ENCODE measurements at regions not wholly inside any gene's neighbourhood (a gene's known extent, or its start where the extent isn't known, plus 50 kb on each side); places are given as distances from the start of the nearest gene placed in this dataset.
"Not testable (repeated sequence)": the region's sequence is repeated elsewhere in the genome, so short reads cannot be mapped to it uniquely, and the experiment has no call there.

- peaks cover 2% of the 10 kb centered on the region for H3K9me3 Mint-ChIP-seq
- H3K4me1 ChIP-seq (ENCODE audit: insufficient read depth, low read length): no peaks in the 10 kb centered on the region
- no peak overlapping the region for H3K27ac ChIP-seq (ENCODE audit: low read depth in 1 of 2, low read length in 2 of 2)
- no peak overlapping the region for H3K4me3 Mint-ChIP-seq
- POLR2A ChIA-PET: no interaction called here
- no peaks in the 10 kb centered on the region for H3K27me3 ChIP-seq (ENCODE audit: control insufficient read depth in 1 of 2, insufficient read depth in 2 of 2, low read length in 2 of 2)
- H3K27ac Mint-ChIP-seq: no peak overlapping the region
- H3K36me3 Mint-ChIP-seq (ENCODE audit: low read depth): no peaks in the 10 kb centered on the region
- CTCF ChIA-PET: no interaction called here
- TF ChIP-seq CTCF (IDR thresholded peaks at IDR 0.05): no peak
- no peaks in the 10 kb centered on the region for H3K4me1 Mint-ChIP-seq (ENCODE audit: low read depth)
- peaks cover 0 to 4% of the 10 kb centered on the region in 2 experiments for H3K9me3 ChIP-seq (ENCODE audit: control insufficient read depth in 1 of 2, insufficient read depth in 1 of 2, low read length in 2 of 2)
- no peak for ATAC-seq (ENCODE audit: poor library complexity)
- no peak for DNase-seq
- intact Hi-C loops (cut with DNase I, micrococcal nuclease): no loop called here
- H3K36me3 ChIP-seq (ENCODE audit: insufficient read depth, low read length): no peaks in the 10 kb centered on the region
- peaks cover 10% of the 10 kb centered on the region for H3K27me3 Mint-ChIP-seq
- H3K4me3 ChIP-seq (ENCODE audit: low read length): no peak overlapping the region
Observed at GRCh38 chr1:223045164-223045957, 97.7 kb downstream of the TLR5 start.

GRCh38 chr1:223046011-223046410 lies 97.0 kb downstream of the TLR5 start:
- DNase-seq (no peak), ATAC-seq (ENCODE audit: poor library complexity) (no peak)
- Mint-ChIP-seq H3K4me1 (ENCODE audit: low read depth) (no peaks in the 10 kb centered on the region), H3K27ac (no peak overlapping the region), H3K27me3 (peaks cover 6% of the 10 kb centered on the region), H3K4me3 (no peak overlapping the region), H3K9me3 (peaks cover 2% of the 10 kb centered on the region), H3K36me3 (ENCODE audit: low read depth) (no peaks in the 10 kb centered on the region)
- H3K4me1 ChIP-seq (ENCODE audit: insufficient read depth, low read length): no peaks in the 10 kb centered on the region
- no peak for TF ChIP-seq CTCF (IDR thresholded peaks at IDR 0.05)
- intact Hi-C loops (cut with DNase I, micrococcal nuclease): no loop called here
- H3K27me3 ChIP-seq (ENCODE audit: control insufficient read depth in 1 of 2, insufficient read depth in 2 of 2, low read length in 2 of 2): no peaks in the 10 kb centered on the region
- no peak overlapping the region for H3K4me3 ChIP-seq (ENCODE audit: low read length)
- no peak overlapping the region for H3K27ac ChIP-seq (ENCODE audit: low read depth in 1 of 2, low read length in 2 of 2)
- H3K36me3 ChIP-seq (ENCODE audit: insufficient read depth, low read length): no peaks in the 10 kb centered on the region
- POLR2A ChIA-PET: no interaction called here
- peaks cover 0 to 4% of the 10 kb centered on the region in 2 experiments for H3K9me3 ChIP-seq (ENCODE audit: control insufficient read depth in 1 of 2, insufficient read depth in 1 of 2, low read length in 2 of 2)
- CTCF ChIA-PET: no interaction called here

- H3K4me3 Mint-ChIP-seq; H3K4me1 ChIP-seq (ENCODE audit: insufficient read depth, low read length); H3K36me3 ChIP-seq (ENCODE audit: insufficient read depth, low read length); H3K9me3 Mint-ChIP-seq; POLR2A ChIA-PET; ATAC-seq (ENCODE audit: poor library complexity); H3K4me3 ChIP-seq (ENCODE audit: low read length); H3K27ac ChIP-seq (ENCODE audit: low read depth in 1 of 2, low read length in 2 of 2); H3K9me3 ChIP-seq (ENCODE audit: control insufficient read depth in 1 of 2, insufficient read depth in 1 of 2, low read length in 2 of 2); DNase-seq; intact Hi-C loops (cut with DNase I, micrococcal nuclease); CTCF ChIA-PET; H3K27me3 Mint-ChIP-seq; H3K27me3 ChIP-seq (ENCODE audit: control insufficient read depth in 1 of 2, insufficient read depth in 2 of 2, low read length in 2 of 2); H3K4me1 Mint-ChIP-seq (ENCODE audit: low read depth); H3K36me3 Mint-ChIP-seq (ENCODE audit: low read depth); H3K27ac Mint-ChIP-seq: not testable (repeated sequence)
Observed at GRCh38 chr1:223046463-223046862, 96.6 kb downstream of the TLR5 start.

GRCh38 chr1:223048026-223048425 lies 95.0 kb downstream of the TLR5 start:
- no peaks in the 10 kb centered on the region for H3K36me3 ChIP-seq (ENCODE audit: insufficient read depth, low read length)
- Mint-ChIP-seq H3K9me3 (peaks cover 2% of the 10 kb centered on the region), H3K4me1 (ENCODE audit: low read depth) (no peaks in the 10 kb centered on the region), H3K4me3 (no peak overlapping the region), H3K36me3 (ENCODE audit: low read depth) (no peaks in the 10 kb centered on the region), H3K27me3 (peaks cover 4% of the 10 kb centered on the region), H3K27ac (no peak overlapping the region)
- CTCF ChIA-PET: no interaction called here
- intact Hi-C loops (cut with DNase I, micrococcal nuclease): no loop called here
- no peak for ATAC-seq (ENCODE audit: poor library complexity)
- H3K9me3 ChIP-seq (ENCODE audit: control insufficient read depth in 1 of 2, insufficient read depth in 1 of 2, low read length in 2 of 2): peaks cover 0 to 4% of the 10 kb centered on the region in 2 experiments
- H3K4me3 ChIP-seq (ENCODE audit: low read length): no peak overlapping the region
- no peaks in the 10 kb centered on the region for H3K4me1 ChIP-seq (ENCODE audit: insufficient read depth, low read length)
- POLR2A ChIA-PET: no interaction called here
- DNase-seq: no peak
- H3K27ac ChIP-seq (ENCODE audit: low read depth in 1 of 2, low read length in 2 of 2): no peak overlapping the region
- H3K27me3 ChIP-seq (ENCODE audit: control insufficient read depth in 1 of 2, insufficient read depth in 2 of 2, low read length in 2 of 2): no peaks in the 10 kb centered on the region
- no peak for TF ChIP-seq CTCF (IDR thresholded peaks at IDR 0.05)
